ENCODE measurements at regions not wholly inside any gene's neighbourhood (a gene's known extent, or its start where the extent isn't known, plus 50 kb on each side); places are given as distances from the start of the nearest gene placed in this dataset.
"Not testable (repeated sequence)": the region's sequence is repeated elsewhere in the genome, so short reads cannot be mapped to it uniquely, and the experiment has no call there.

DNA sequence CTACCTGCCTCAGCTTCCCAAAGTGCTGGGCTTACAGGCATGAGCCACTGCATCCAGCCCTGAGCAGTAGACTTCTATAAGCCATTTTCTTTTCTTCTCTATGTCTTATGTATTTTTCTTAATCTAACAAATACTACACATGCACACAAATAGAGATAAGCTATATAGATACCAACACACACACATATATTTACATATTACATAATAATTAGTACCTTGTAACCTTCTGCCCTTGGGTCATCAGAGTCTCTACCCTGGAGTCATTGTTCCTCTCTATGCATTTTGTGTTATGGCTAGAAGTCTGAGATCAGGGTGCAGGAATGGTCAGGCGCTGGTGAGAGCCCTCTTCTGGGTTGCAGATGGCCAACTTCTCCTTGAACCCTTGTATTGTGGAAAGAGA is 154.0 kb upstream of the PTPRG start:
- TF ChIP-seq, protein P1, sequence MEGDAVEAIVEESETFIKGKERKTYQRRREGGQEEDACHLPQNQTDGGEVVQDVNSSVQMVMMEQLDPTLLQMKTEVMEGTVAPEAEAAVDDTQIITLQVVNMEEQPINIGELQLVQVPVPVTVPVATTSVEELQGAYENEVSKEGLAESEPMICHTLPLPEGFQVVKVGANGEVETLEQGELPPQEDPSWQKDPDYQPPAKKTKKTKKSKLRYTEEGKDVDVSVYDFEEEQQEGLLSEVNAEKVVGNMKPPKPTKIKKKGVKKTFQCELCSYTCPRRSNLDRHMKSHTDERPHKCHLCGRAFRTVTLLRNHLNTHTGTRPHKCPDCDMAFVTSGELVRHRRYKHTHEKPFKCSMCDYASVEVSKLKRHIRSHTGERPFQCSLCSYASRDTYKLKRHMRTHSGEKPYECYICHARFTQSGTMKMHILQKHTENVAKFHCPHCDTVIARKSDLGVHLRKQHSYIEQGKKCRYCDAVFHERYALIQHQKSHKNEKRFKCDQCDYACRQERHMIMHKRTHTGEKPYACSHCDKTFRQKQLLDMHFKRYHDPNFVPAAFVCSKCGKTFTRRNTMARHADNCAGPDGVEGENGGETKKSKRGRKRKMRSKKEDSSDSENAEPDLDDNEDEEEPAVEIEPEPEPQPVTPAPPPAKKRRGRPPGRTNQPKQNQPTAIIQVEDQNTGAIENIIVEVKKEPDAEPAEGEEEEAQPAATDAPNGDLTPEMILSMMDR (conservative IDR thresholded peaks at IDR 0.05; ENCODE audit: control insufficient read depth, insufficient read depth, low read depth, low read length) = no peak
- DNase-seq (ENCODE audit: low read depth) = no peak

DNA sequence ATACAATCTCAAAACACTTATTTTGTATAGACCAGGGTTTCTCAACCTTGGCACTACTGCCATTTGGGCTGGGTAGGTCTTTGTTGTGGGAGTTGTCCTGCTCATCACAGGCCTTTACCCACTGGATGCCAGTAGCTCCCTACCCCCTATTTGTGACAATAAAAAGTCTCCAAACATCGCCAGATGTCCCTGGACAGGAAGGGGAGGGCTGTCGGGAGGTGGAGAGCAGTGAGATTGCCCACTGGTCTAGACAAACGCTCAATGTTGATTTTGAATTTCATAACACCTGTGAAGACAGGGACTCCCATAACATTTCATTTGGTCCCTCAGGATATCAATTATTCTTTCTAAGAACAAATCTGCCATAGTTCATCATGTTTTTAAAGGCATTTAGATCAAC is 151.7 kb upstream of the PTPRG start:
- DNase-seq (ENCODE audit: low read depth) = no peak
- TF ChIP-seq, protein P1 (conservative IDR thresholded peaks at IDR 0.05; ENCODE audit: control insufficient read depth, insufficient read depth, low read depth, low read length) = no peak
- H3K4me3 ChIP-seq (ENCODE audit: control insufficient read depth, low read depth, low read length) = no peak overlapping the region

More for the DNA sequence above, 154.0 kb upstream of the PTPRG start:
- no peak overlapping the region for H3K4me3 ChIP-seq (ENCODE audit: control insufficient read depth, low read depth, low read length)

DNA sequence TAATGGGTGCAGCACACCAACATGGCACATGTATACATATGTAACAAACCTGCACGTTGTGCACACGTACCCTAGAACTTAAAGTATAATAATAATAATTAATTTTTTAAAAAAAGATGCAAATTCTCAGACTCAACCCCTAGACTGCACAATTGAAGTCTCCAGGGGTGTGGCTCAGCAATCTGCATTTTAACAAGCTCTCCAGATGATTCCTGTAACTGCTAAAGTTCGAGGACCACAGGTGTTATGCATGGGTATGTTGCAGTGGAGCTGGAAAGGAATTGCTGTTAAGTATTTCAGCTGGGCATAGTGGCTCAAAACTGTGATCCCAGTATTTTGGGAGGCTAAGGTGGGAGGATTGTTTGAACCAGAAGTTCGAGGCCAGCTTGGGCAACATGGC is 151.0 kb upstream of the PTPRG start:
- DNase-seq (ENCODE audit: low read depth); H3K4me3 ChIP-seq (ENCODE audit: control insufficient read depth, low read depth, low read length): not testable (repeated sequence)

DNA sequence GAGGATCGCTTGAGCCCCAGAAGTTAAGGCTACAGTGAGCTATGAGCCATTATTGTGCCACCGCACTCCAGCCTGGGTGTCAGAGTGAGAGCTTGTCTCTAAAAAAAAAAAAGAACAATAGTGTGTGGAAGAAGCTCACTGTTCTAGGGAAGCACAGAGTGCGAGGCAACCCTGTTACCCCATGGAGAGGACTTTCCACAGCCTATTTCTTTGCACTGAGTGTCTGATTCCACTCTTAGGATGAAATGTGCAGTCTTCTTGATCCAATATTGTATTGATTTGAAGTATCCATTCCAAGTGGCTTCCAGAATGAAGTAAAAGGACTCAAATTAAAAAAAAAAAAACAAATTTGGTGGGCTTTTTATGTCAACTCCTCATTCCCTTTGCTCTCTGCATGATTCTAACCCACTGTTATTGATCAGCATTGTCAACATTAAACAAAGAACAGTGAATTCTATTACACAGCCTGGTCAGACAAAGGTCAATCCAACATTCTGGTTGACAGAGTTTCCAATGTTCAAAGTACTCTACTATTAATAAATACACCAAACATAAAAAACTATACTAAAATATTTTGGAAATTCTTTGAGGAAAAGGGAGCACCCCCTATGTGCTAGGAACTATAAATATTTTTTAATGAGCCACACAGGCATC is 150.2 kb upstream of the PTPRG start:
- DNase-seq (ENCODE audit: low read depth) = no peak
- TF ChIP-seq, protein P1 (conservative IDR thresholded peaks at IDR 0.05; ENCODE audit: control insufficient read depth, insufficient read depth, low read depth, low read length) = no peak

DNA sequence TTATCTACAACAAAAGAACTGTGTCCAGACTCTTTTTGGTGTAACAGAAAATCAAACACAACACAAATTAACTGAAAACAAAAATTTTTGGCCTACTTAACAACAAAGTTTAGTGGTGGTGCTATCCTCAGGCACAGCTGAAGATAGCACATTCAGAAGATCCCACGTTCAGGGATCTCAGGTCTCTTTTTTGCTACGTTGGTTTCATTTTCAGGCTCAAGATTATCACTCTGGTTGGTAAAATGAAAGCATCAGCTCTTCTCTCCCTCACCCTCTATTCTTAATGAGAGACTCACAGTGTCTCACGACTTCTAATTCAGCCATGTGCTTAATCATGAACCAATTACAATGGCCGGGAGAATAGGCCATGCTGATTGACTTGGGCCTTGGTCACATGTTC is 146.9 kb upstream of the PTPRG start:
- TF ChIP-seq, protein P1 (conservative IDR thresholded peaks at IDR 0.05; ENCODE audit: control insufficient read depth, insufficient read depth, low read depth, low read length) = no peak
- no peak overlapping the region for H3K4me3 ChIP-seq (ENCODE audit: control insufficient read depth, low read depth, low read length)
- DNase-seq (ENCODE audit: low read depth) = no peak

More for the DNA sequence above, 150.2 kb upstream of the PTPRG start:
- no peak overlapping the region for H3K4me3 ChIP-seq (ENCODE audit: control insufficient read depth, low read depth, low read length)

DNA sequence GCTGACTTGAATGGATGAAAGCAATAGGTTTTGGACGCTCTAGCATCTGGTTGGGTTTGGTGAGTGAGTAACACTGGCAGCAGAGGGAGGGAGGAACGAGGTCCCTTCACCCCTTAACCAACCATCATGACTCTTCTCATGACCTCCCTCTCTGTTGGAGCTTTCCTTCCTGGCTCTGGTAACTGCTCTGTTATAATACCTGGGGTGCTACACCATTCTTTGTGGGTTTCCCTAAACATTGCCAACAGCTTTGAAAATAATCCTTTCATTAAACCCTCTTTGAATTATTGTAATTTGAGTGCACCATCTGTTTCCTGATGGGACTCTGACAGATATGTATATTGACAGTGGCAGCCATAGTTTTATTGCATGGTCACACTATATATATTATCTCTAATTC is 146.2 kb upstream of the PTPRG start:
- no peak for DNase-seq (ENCODE audit: low read depth)
- H3K4me3 ChIP-seq (ENCODE audit: control insufficient read depth, low read depth, low read length) = no peak overlapping the region
- TF ChIP-seq, protein P1 (conservative IDR thresholded peaks at IDR 0.05; ENCODE audit: control insufficient read depth, insufficient read depth, low read depth, low read length) = no peak

DNA sequence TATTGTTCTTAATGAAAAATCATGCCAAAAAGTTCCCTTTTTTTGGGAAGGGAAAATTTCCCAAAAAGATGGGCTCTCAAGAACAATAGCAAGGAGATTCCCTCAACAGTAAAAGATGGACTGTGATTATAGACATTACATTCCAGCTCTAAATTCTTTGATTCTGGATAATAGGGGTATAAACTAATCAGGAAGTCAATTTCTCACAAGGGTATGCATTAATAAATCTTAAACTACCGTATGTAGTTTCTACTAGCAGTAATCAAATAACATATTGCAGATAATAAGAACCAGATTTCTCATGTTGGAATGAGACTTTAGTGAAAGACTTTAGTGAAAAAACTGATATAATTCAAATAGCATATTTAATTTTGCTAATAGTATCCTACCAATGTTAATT is 144.8 kb upstream of the PTPRG start:
- DNase-seq (ENCODE audit: low read depth) = no peak
- TF ChIP-seq, protein P1 (conservative IDR thresholded peaks at IDR 0.05; ENCODE audit: control insufficient read depth, insufficient read depth, low read depth, low read length) = no peak
- no peak overlapping the region for H3K4me3 ChIP-seq (ENCODE audit: control insufficient read depth, low read depth, low read length)

Data from fibroblast of mammary gland (primary cell).